ENCODE measurements at regions not wholly inside any gene's neighbourhood (a gene's known extent, or its start where the extent isn't known, plus 50 kb on each side); places are given as distances from the start of the nearest gene placed in this dataset.
"Not testable (repeated sequence)": the region's sequence is repeated elsewhere in the genome, so short reads cannot be mapped to it uniquely, and the experiment has no call there.

- Histone ChIP-seq H3K36me3 (ENCODE audit: control insufficient read depth in 1 of 2, insufficient read depth in 2 of 2, low read length in 2 of 2) (no peaks in the 10 kb centered on the region), H3K9me3 (ENCODE audit: control insufficient read depth in 1 of 2, low read length in 2 of 2) (no peaks in the 10 kb centered on the region), H3K4me1 (ENCODE audit: control insufficient read depth in 1 of 2, insufficient read depth in 2 of 2, low read length in 2 of 2) (no peaks in the 10 kb centered on the region), H3K27ac (ENCODE audit: low read length) (peak overlapping the region; percentile 58), H3K27me3 (ENCODE audit: low read depth, low read length) (no peaks in the 10 kb centered on the region), H3K4me3 (ENCODE audit: low read depth in 1 of 2, low read length in 2 of 2) (no peak overlapping the region)
Measured at GRCh38 chr14:71399057-71399487, 491.8 kb downstream of the PCNX1 start.

- Histone ChIP-seq H3K9me3 (ENCODE audit: control insufficient read depth in 1 of 2, low read length in 2 of 2) (no peaks in the 10 kb centered on the region), H3K27me3 (ENCODE audit: low read depth, low read length) (no peaks in the 10 kb centered on the region), H3K27ac (ENCODE audit: low read length) (peak overlapping the region; percentile 19), H3K4me3 (ENCODE audit: low read depth in 1 of 2, low read length in 2 of 2) (no peak overlapping the region), H3K36me3 (ENCODE audit: control insufficient read depth in 1 of 2, insufficient read depth in 2 of 2, low read length in 2 of 2) (no peaks in the 10 kb centered on the region), H3K4me1 (ENCODE audit: control insufficient read depth in 1 of 2, insufficient read depth in 2 of 2, low read length in 2 of 2) (no peaks in the 10 kb centered on the region)
Measured at GRCh38 chr14:71400871-71401321, 493.6 kb downstream of the PCNX1 start.

- H3K4me3 ChIP-seq (ENCODE audit: low read depth in 1 of 2, low read length in 2 of 2); H3K36me3 ChIP-seq (ENCODE audit: control insufficient read depth in 1 of 2, insufficient read depth in 2 of 2, low read length in 2 of 2); H3K4me1 ChIP-seq (ENCODE audit: control insufficient read depth in 1 of 2, insufficient read depth in 2 of 2, low read length in 2 of 2); H3K27me3 ChIP-seq (ENCODE audit: low read depth, low read length); H3K27ac ChIP-seq (ENCODE audit: low read length); H3K9me3 ChIP-seq (ENCODE audit: control insufficient read depth in 1 of 2, low read length in 2 of 2): not testable (repeated sequence)
Measured at GRCh38 chr14:71402415-71402814, 495.2 kb downstream of the PCNX1 start.

GRCh38 chr14:71403656-71404055 is 496.4 kb downstream of the PCNX1 start:
- Histone ChIP-seq H3K27me3 (ENCODE audit: low read depth, low read length) (no peaks in the 10 kb centered on the region), H3K27ac (ENCODE audit: low read length) (no peak overlapping the region), H3K36me3 (ENCODE audit: control insufficient read depth in 1 of 2, insufficient read depth in 2 of 2, low read length in 2 of 2) (no peaks in the 10 kb centered on the region), H3K9me3 (ENCODE audit: control insufficient read depth in 1 of 2, low read length in 2 of 2) (no peaks in the 10 kb centered on the region), H3K4me3 (ENCODE audit: low read depth in 1 of 2, low read length in 2 of 2) (no peak overlapping the region), H3K4me1 (ENCODE audit: control insufficient read depth in 1 of 2, insufficient read depth in 2 of 2, low read length in 2 of 2) (no peaks in the 10 kb centered on the region)

- no peaks in the 10 kb centered on the region for H3K9me3 ChIP-seq (ENCODE audit: control insufficient read depth in 1 of 2, low read length in 2 of 2)
- H3K27ac ChIP-seq (ENCODE audit: low read length): no peak overlapping the region
- H3K4me3 ChIP-seq (ENCODE audit: low read depth in 1 of 2, low read length in 2 of 2): no peak overlapping the region
- no peaks in the 10 kb centered on the region for H3K27me3 ChIP-seq (ENCODE audit: low read depth, low read length)
- H3K36me3 ChIP-seq (ENCODE audit: control insufficient read depth in 1 of 2, insufficient read depth in 2 of 2, low read length in 2 of 2): no peaks in the 10 kb centered on the region
- H3K4me1 ChIP-seq (ENCODE audit: control insufficient read depth in 1 of 2, insufficient read depth in 2 of 2, low read length in 2 of 2): peaks cover 0 to 7% of the 10 kb centered on the region in 2 donors
Measured at GRCh38 chr14:71405676-71406075, 498.4 kb downstream of the PCNX1 start.

- Histone ChIP-seq H3K4me3 (ENCODE audit: low read depth in 1 of 2, low read length in 2 of 2) (no peak overlapping the region), H3K27ac (ENCODE audit: low read length) (no peak overlapping the region), H3K4me1 (ENCODE audit: control insufficient read depth in 1 of 2, insufficient read depth in 2 of 2, low read length in 2 of 2) (peaks cover 0 to 19% of the 10 kb centered on the region in 2 donors), H3K27me3 (ENCODE audit: low read depth, low read length) (no peaks in the 10 kb centered on the region), H3K9me3 (ENCODE audit: control insufficient read depth in 1 of 2, low read length in 2 of 2) (no peaks in the 10 kb centered on the region), H3K36me3 (ENCODE audit: control insufficient read depth in 1 of 2, insufficient read depth in 2 of 2, low read length in 2 of 2) (no peaks in the 10 kb centered on the region)
Measured at GRCh38 chr14:71408362-71409030, 501.2 kb downstream of the PCNX1 start.

- Histone ChIP-seq H3K36me3 (ENCODE audit: control insufficient read depth in 1 of 2, insufficient read depth in 2 of 2, low read length in 2 of 2) (no peaks in the 10 kb centered on the region), H3K4me3 (ENCODE audit: low read depth in 1 of 2, low read length in 2 of 2) (no peak overlapping the region), H3K4me1 (ENCODE audit: control insufficient read depth in 1 of 2, insufficient read depth in 2 of 2, low read length in 2 of 2) (peaks cover 0 to 19% of the 10 kb centered on the region in 2 donors), H3K27ac (ENCODE audit: low read length) (no peak overlapping the region), H3K9me3 (ENCODE audit: control insufficient read depth in 1 of 2, low read length in 2 of 2) (no peaks in the 10 kb centered on the region), H3K27me3 (ENCODE audit: low read depth, low read length) (no peaks in the 10 kb centered on the region)
Measured at GRCh38 chr14:71410578-71411284, 503.5 kb downstream of the PCNX1 start.

- no peaks in the 10 kb centered on the region for H3K9me3 ChIP-seq (ENCODE audit: control insufficient read depth in 1 of 2, low read length in 2 of 2)
- no peaks in the 10 kb centered on the region for H3K27me3 ChIP-seq (ENCODE audit: low read depth, low read length)
- H3K4me3 ChIP-seq (ENCODE audit: low read depth in 1 of 2, low read length in 2 of 2): no peak overlapping the region
- no peaks in the 10 kb centered on the region for H3K36me3 ChIP-seq (ENCODE audit: control insufficient read depth in 1 of 2, insufficient read depth in 2 of 2, low read length in 2 of 2)
- H3K4me1 ChIP-seq (ENCODE audit: control insufficient read depth in 1 of 2, insufficient read depth in 2 of 2, low read length in 2 of 2): peaks cover 0 to 19% of the 10 kb centered on the region in 2 donors
- H3K27ac ChIP-seq (ENCODE audit: low read length): no peak overlapping the region
Measured at GRCh38 chr14:71411285-71411595, 504.0 kb downstream of the PCNX1 start.

GRCh38 chr14:71411738-71412137 is 504.5 kb downstream of the PCNX1 start:
- H3K4me3 ChIP-seq (ENCODE audit: low read depth in 1 of 2, low read length in 2 of 2): no peak overlapping the region
- H3K27ac ChIP-seq (ENCODE audit: low read length): no peak overlapping the region
- no peaks in the 10 kb centered on the region for H3K9me3 ChIP-seq (ENCODE audit: control insufficient read depth in 1 of 2, low read length in 2 of 2)
- H3K36me3 ChIP-seq (ENCODE audit: control insufficient read depth in 1 of 2, insufficient read depth in 2 of 2, low read length in 2 of 2): no peaks in the 10 kb centered on the region
- H3K27me3 ChIP-seq (ENCODE audit: low read depth, low read length): no peaks in the 10 kb centered on the region
- peaks cover 0 to 19% of the 10 kb centered on the region in 2 donors for H3K4me1 ChIP-seq (ENCODE audit: control insufficient read depth in 1 of 2, insufficient read depth in 2 of 2, low read length in 2 of 2)

GRCh38 chr14:71414631-71415403 is 507.6 kb downstream of the PCNX1 start:
- H3K4me1 ChIP-seq (ENCODE audit: control insufficient read depth in 1 of 2, insufficient read depth in 2 of 2, low read length in 2 of 2): peaks cover 0 to 19% of the 10 kb centered on the region in 2 donors
- no peaks in the 10 kb centered on the region for H3K9me3 ChIP-seq (ENCODE audit: control insufficient read depth in 1 of 2, low read length in 2 of 2)
- H3K4me3 ChIP-seq (ENCODE audit: low read depth in 1 of 2, low read length in 2 of 2): no peak overlapping the region
- no peaks in the 10 kb centered on the region for H3K27me3 ChIP-seq (ENCODE audit: low read depth, low read length)
- H3K27ac ChIP-seq (ENCODE audit: low read length): no peak overlapping the region
- no peaks in the 10 kb centered on the region for H3K36me3 ChIP-seq (ENCODE audit: control insufficient read depth in 1 of 2, insufficient read depth in 2 of 2, low read length in 2 of 2)

- H3K27ac ChIP-seq (ENCODE audit: low read length): no peak overlapping the region
- H3K9me3 ChIP-seq (ENCODE audit: control insufficient read depth in 1 of 2, low read length in 2 of 2): no peaks in the 10 kb centered on the region
- H3K4me1 ChIP-seq (ENCODE audit: control insufficient read depth in 1 of 2, insufficient read depth in 2 of 2, low read length in 2 of 2): peaks cover 0 to 15% of the 10 kb centered on the region in 2 donors
- no peaks in the 10 kb centered on the region for H3K36me3 ChIP-seq (ENCODE audit: control insufficient read depth in 1 of 2, insufficient read depth in 2 of 2, low read length in 2 of 2)
- no peak overlapping the region for H3K4me3 ChIP-seq (ENCODE audit: low read depth in 1 of 2, low read length in 2 of 2)
- H3K27me3 ChIP-seq (ENCODE audit: low read depth, low read length): no peaks in the 10 kb centered on the region
Measured at GRCh38 chr14:71415404-71415690, 508.1 kb downstream of the PCNX1 start.
